ENCODE measurements at regions not wholly inside any gene's neighbourhood (a gene's known extent, or its start where the extent isn't known, plus 50 kb on each side); places are given as distances from the start of the nearest gene placed in this dataset.

- no peak for ATAC-seq
- TF ChIP-seq ZFP3 (CRISPR knock-in tag; IDR thresholded peaks at IDR 0.05), result no peak
- TF ChIP-seq ARNTL (CRISPR knock-in tag; IDR thresholded peaks at IDR 0.05; ENCODE audit: borderline replicate concordance, low read depth), result no peak
- TF ChIP-seq OSR1 (CRISPR knock-in tag; IDR thresholded peaks at IDR 0.05), result no peak
- TF ChIP-seq ZNF565 (CRISPR knock-in tag; conservative IDR thresholded peaks at IDR 0.05; ENCODE audit: low read depth), result no peak
- TF ChIP-seq CSDC2 (CRISPR knock-in tag; IDR thresholded peaks at IDR 0.05), result no peak
- TF ChIP-seq ZFP30 (CRISPR knock-in tag; IDR thresholded peaks at IDR 0.05), result no peak
- no peak for TF ChIP-seq ZC3H10 (CRISPR knock-in tag; IDR thresholded peaks at IDR 0.05)
- TF ChIP-seq TSHZ2 (CRISPR knock-in tag; IDR thresholded peaks at IDR 0.05), result no peak
- no peak for TF ChIP-seq TCF4 (CRISPR knock-in tag; IDR thresholded peaks at IDR 0.05; ENCODE audit: borderline replicate concordance)
- TF ChIP-seq POU6F1 (CRISPR knock-in tag; IDR thresholded peaks at IDR 0.05; ENCODE audit: borderline replicate concordance, low read depth), result no peak
- TF ChIP-seq ISL1 (CRISPR knock-in tag; IDR thresholded peaks at IDR 0.05), result no peak
- no peak for TF ChIP-seq BACH2 (CRISPR knock-in tag; IDR thresholded peaks at IDR 0.05; ENCODE audit: borderline replicate concordance)
- TF ChIP-seq PPARA (CRISPR knock-in tag; IDR thresholded peaks at IDR 0.05; ENCODE audit: borderline replicate concordance), result no peak
- no peak for TF ChIP-seq SNAI2 (CRISPR knock-in tag; IDR thresholded peaks at IDR 0.05)
- TF ChIP-seq CSRNP3 (CRISPR knock-in tag; IDR thresholded peaks at IDR 0.05), result no peak
- no peak for TF ChIP-seq ESRRG (CRISPR knock-in tag; IDR thresholded peaks at IDR 0.05)
- TF ChIP-seq ZNF8 (CRISPR knock-in tag; IDR thresholded peaks at IDR 0.05), result no peak
- no peak for TF ChIP-seq GLIS3 (CRISPR knock-in tag; IDR thresholded peaks at IDR 0.05)
Measured at GRCh38 chr16:9534759-9535158, 443.3 kb downstream of the HAPSTR1 start.

DNA sequence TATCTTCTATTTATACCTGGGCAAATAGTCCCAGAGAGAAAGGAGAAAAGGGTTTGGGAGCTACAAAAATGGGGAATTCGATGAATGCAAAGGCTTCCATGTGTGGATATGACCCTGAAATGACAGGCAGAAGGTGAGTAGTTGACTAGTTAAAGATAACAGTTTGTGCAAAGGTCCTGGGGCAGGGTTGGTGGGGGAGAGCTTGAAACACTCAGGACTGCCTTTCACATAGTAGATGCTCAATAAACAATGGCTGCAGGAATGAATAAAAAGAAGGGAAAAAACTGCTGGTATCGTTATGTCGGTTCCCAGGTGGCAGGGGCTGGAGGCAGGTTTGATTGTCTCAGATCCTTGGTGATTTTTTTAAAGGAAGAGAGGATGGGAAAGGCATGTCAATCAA, 445.5 kb downstream of the HAPSTR1 start:
- no peak for ATAC-seq
- TF ChIP-seq ZFP3 (CRISPR knock-in tag; IDR thresholded peaks at IDR 0.05) (no peak), TSHZ2 (CRISPR knock-in tag; IDR thresholded peaks at IDR 0.05) (no peak), ZFP30 (CRISPR knock-in tag; IDR thresholded peaks at IDR 0.05) (no peak), ESRRG (CRISPR knock-in tag; IDR thresholded peaks at IDR 0.05) (no peak), ARNTL (CRISPR knock-in tag; IDR thresholded peaks at IDR 0.05; ENCODE audit: borderline replicate concordance, low read depth) (no peak), ZNF565 (CRISPR knock-in tag; conservative IDR thresholded peaks at IDR 0.05; ENCODE audit: low read depth) (no peak), CREB5 (CRISPR knock-in tag; IDR thresholded peaks at IDR 0.05; ENCODE audit: low read depth) (no peak), TCF4 (CRISPR knock-in tag; IDR thresholded peaks at IDR 0.05; ENCODE audit: borderline replicate concordance) (no peak), ZC3H10 (CRISPR knock-in tag; IDR thresholded peaks at IDR 0.05) (no peak), CSRNP3 (CRISPR knock-in tag; IDR thresholded peaks at IDR 0.05) (no peak), SNAI2 (CRISPR knock-in tag; IDR thresholded peaks at IDR 0.05) (no peak), TOX (CRISPR knock-in tag; IDR thresholded peaks at IDR 0.05; ENCODE audit: borderline replicate concordance) (no peak), RARB (CRISPR knock-in tag; IDR thresholded peaks at IDR 0.05) (no peak), GLIS3 (CRISPR knock-in tag; IDR thresholded peaks at IDR 0.05) (no peak), PPARA (CRISPR knock-in tag; IDR thresholded peaks at IDR 0.05; ENCODE audit: borderline replicate concordance) (no peak), OSR1 (CRISPR knock-in tag; IDR thresholded peaks at IDR 0.05) (no peak), ZNF70 (CRISPR knock-in tag; IDR thresholded peaks at IDR 0.05) (no peak), ISL1 (CRISPR knock-in tag; IDR thresholded peaks at IDR 0.05) (no peak), ZNF8 (CRISPR knock-in tag; IDR thresholded peaks at IDR 0.05) (no peak)
- TF ChIP-seq, protein P1, sequence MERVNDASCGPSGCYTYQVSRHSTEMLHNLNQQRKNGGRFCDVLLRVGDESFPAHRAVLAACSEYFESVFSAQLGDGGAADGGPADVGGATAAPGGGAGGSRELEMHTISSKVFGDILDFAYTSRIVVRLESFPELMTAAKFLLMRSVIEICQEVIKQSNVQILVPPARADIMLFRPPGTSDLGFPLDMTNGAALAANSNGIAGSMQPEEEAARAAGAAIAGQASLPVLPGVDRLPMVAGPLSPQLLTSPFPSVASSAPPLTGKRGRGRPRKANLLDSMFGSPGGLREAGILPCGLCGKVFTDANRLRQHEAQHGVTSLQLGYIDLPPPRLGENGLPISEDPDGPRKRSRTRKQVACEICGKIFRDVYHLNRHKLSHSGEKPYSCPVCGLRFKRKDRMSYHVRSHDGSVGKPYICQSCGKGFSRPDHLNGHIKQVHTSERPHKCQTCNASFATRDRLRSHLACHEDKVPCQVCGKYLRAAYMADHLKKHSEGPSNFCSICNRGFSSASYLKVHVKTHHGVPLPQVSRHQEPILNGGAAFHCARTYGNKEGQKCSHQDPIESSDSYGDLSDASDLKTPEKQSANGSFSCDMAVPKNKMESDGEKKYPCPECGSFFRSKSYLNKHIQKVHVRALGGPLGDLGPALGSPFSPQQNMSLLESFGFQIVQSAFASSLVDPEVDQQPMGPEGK (CRISPR knock-in tag; IDR thresholded peaks at IDR 0.05; ENCODE audit: borderline replicate concordance), result no peak

All from SK-N-SH treated with all-trans-retinoic acid at 6 μM for 48 hours (cell line).